Erythroblast (primary cell): ENCODE measurements at regions not wholly inside any gene's neighbourhood (a gene's known extent, or its start where the extent isn't known, plus 50 kb on each side); places are given as distances from the start of the nearest gene placed in this dataset.

Experiments
- GATA1 ChIP-seq: IDR thresholded peaks from 2 replicates; pipeline ENCODE4 v1.6.1; 2011; ENCODE audit warnings: low read depth, mild to moderate bottlenecking, control low read depth, low read length, moderate library complexity
- POLR2A ChIP-seq: IDR thresholded peaks from 2 replicates; pipeline ENCODE4 v1.6.1; 2011; ENCODE audit warnings: mild to moderate bottlenecking, low read length

DNA sequence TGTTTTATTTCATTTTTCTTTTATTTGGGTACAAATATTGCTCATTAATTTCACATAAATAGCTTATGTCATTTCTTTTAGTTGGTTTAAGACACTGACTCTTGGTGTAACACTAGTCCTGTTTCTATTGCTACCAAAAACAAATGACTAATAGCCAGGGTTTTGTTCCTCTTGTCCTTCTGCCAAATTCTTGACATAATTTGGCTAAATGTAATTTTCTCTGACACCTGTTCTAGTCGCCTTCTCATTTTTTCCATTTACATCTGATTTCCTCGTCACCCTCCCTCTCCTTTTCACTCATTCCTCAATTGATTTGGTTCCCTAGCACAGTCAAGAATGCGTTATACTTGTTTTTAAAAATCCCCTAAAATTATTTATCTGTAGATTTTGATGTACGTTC, 1718.7 kb downstream of the EFNB2 start:
- TF ChIP-seq POLR2A (no peak), GATA1 (no peak)
